HFF-Myc (cell line): ENCODE measurements at regions not wholly inside any gene's neighbourhood (a gene's known extent, or its start where the extent isn't known, plus 50 kb on each side); places are given as distances from the start of the nearest gene placed in this dataset.

Source experiments
- DNase-seq: peaks from one replicate; pipeline ENCODE4 v3.0.0-alpha.2; 2011; ENCODE audit warnings: low read depth; ENCODE audit errors: extremely low read depth
- H3K4me3 ChIP-seq: replicated peaks from 2 replicates; pipeline ENCODE4 v1.5.1; 2011; ENCODE audit warnings: low read depth, mild to moderate bottlenecking, control low read depth, low read length
- CTCF ChIP-seq: IDR thresholded peaks from 2 replicates; pipeline ENCODE4 v1.5.1; 2012; ENCODE audit warnings: mild to moderate bottlenecking, low read depth, low read length, control low read depth; ENCODE audit errors: missing control alignments

GRCh38 chr5:93189707-93190120, 391.3 kb downstream of the NR2F1-AS1 start:
- no peak overlapping the region for H3K4me3 ChIP-seq
- peak; percentile 60 for DNase-seq
- no peak for TF ChIP-seq CTCF

GRCh38 chr5:93188876-93189485, 392.0 kb downstream of the NR2F1-AS1 start:
- DNase-seq: no peak
- no peak for TF ChIP-seq CTCF
- H3K4me3 ChIP-seq: no peak overlapping the region

GRCh38 chr5:93186076-93186682, 394.8 kb downstream of the NR2F1-AS1 start:
- no peak for TF ChIP-seq CTCF
- no peak overlapping the region for H3K4me3 ChIP-seq
- no peak for DNase-seq

GRCh38 chr5:93184041-93184440, 397.0 kb downstream of the NR2F1-AS1 start:
- TF ChIP-seq CTCF: no peak
- DNase-seq: no peak
- no peak overlapping the region for H3K4me3 ChIP-seq

- no peak overlapping the region for H3K4me3 ChIP-seq
- TF ChIP-seq CTCF: no peak
- DNase-seq: no peak
Measured at GRCh38 chr5:93179466-93179865, 401.6 kb downstream of the NR2F1-AS1 start.

GRCh38 chr5:93174930-93175329, 406.1 kb downstream of the NR2F1-AS1 start:
- no peak for DNase-seq
- H3K4me3 ChIP-seq: no peak overlapping the region
- no peak for TF ChIP-seq CTCF

- no peak for TF ChIP-seq CTCF
- DNase-seq: no peak
- H3K4me3 ChIP-seq: no peak overlapping the region
Measured at GRCh38 chr5:93165559-93165958, 415.5 kb downstream of the NR2F1-AS1 start.
